ENCODE measurements at regions not wholly inside any gene's neighbourhood (a gene's known extent, or its start where the extent isn't known, plus 50 kb on each side); places are given as distances from the start of the nearest gene placed in this dataset.

DNA sequence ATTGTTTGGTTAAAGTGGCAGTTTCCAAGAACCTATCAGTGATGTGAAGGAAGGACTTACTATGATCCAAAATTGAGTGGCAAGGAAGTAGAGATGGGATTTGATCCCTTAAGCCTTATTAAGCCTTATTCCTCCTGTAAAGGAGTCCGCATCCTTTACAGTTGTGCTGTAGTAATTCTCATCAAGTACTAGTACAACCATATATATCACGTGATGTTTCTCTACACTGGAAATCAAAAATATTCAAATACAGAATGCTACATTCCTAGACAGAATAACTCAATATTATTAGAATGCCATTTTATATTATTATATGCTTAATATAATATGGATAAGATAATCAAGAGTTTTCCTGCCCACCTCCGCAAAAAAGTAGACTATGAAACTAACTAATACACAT lies 312.4 kb upstream of the SPHKAP start:
- no peaks in the 10 kb centered on the region for H3K36me3 ChIP-seq (ENCODE audit: control insufficient read depth in 4 of 4, insufficient read depth in 3 of 4, low read depth in 1 of 4, low read length in 3 of 4)
- no peaks in the 10 kb centered on the region for H3K9me3 ChIP-seq (ENCODE audit: control insufficient read depth in 4 of 4, low read length in 3 of 4)
- TF ChIP-seq FOXA2 (IDR thresholded peaks at IDR 0.05): no peak
- no peak for TF ChIP-seq NR2F2 (IDR thresholded peaks at IDR 0.05)
- TF ChIP-seq HNF4G (IDR thresholded peaks at IDR 0.05): no peak
- no peak for TF ChIP-seq SP1 (IDR thresholded peaks at IDR 0.05)
- no peak for TF ChIP-seq RXRA (IDR thresholded peaks at IDR 0.05)
- TF ChIP-seq HNF4A (conservative IDR thresholded peaks at IDR 0.05): no peak
- no peak for TF ChIP-seq JUND (IDR thresholded peaks at IDR 0.05)
- no peak for TF ChIP-seq GABPA (IDR thresholded peaks at IDR 0.05 in 1 of 2, conservative IDR thresholded peaks at IDR 0.05 in 1 of 2)
- TF ChIP-seq YY1 (IDR thresholded peaks at IDR 0.05): no peak
- TF ChIP-seq, protein P1, sequence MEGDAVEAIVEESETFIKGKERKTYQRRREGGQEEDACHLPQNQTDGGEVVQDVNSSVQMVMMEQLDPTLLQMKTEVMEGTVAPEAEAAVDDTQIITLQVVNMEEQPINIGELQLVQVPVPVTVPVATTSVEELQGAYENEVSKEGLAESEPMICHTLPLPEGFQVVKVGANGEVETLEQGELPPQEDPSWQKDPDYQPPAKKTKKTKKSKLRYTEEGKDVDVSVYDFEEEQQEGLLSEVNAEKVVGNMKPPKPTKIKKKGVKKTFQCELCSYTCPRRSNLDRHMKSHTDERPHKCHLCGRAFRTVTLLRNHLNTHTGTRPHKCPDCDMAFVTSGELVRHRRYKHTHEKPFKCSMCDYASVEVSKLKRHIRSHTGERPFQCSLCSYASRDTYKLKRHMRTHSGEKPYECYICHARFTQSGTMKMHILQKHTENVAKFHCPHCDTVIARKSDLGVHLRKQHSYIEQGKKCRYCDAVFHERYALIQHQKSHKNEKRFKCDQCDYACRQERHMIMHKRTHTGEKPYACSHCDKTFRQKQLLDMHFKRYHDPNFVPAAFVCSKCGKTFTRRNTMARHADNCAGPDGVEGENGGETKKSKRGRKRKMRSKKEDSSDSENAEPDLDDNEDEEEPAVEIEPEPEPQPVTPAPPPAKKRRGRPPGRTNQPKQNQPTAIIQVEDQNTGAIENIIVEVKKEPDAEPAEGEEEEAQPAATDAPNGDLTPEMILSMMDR (IDR thresholded peaks at IDR 0.05; ENCODE audit: low read depth, low read length, missing input control): no peak
- TF ChIP-seq FOXA1 (IDR thresholded peaks at IDR 0.05): no peak
- TF ChIP-seq, protein P2, sequence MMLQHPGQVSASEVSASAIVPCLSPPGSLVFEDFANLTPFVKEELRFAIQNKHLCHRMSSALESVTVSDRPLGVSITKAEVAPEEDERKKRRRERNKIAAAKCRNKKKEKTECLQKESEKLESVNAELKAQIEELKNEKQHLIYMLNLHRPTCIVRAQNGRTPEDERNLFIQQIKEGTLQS (IDR thresholded peaks at IDR 0.05): no peak
- TF ChIP-seq EGR1 (IDR thresholded peaks at IDR 0.05; ENCODE audit: low read depth in 2 of 2): no peak
- H3K27ac ChIP-seq (ENCODE audit: low read depth in 1 of 2, low read length in 2 of 2): no peak overlapping the region
- 84% methylated on average over 3 of the region's 3 CpGs for WGBS
- no peaks in the 10 kb centered on the region for H3K27me3 ChIP-seq (ENCODE audit: control insufficient read depth in 4 of 4, insufficient read depth in 4 of 4, low read length in 3 of 4)
- no peak overlapping the region for H3K4me3 ChIP-seq (ENCODE audit: low read depth in 1 of 3, low read length in 3 of 3)
- DNase-seq (ENCODE audit: low spot score): no peak
- H3K4me1 ChIP-seq (ENCODE audit: control insufficient read depth in 4 of 4, insufficient read depth in 4 of 4, low read length in 3 of 4): no peaks in the 10 kb centered on the region
- no peak overlapping the region for H3K9ac ChIP-seq (ENCODE audit: low read depth in 1 of 2, low read length in 2 of 2)

DNA sequence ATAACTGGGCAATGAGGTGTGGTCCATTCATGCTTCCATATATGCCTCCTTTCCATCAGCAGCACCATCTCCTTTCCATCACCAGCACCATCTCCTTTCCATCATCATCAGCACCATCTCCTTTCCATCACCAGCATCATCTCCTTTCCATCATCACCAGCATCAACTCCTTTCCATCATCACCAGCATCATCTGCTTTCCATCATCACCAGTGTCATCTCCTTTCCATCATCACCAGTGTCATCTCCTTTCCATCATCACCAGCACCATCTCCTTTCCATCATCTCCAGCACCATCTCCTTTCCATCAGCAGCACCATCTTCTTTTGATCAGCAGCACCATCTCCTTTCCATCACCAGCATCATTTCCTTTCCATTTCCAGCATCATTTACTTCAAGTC lies 297.5 kb upstream of the SPHKAP start:
- H3K27ac ChIP-seq (ENCODE audit: low read depth in 1 of 2, low read length in 2 of 2): no peak overlapping the region
- TF ChIP-seq RXRA (IDR thresholded peaks at IDR 0.05) (no peak), NR2F2 (IDR thresholded peaks at IDR 0.05) (no peak), GABPA (IDR thresholded peaks at IDR 0.05 in 1 of 2, conservative IDR thresholded peaks at IDR 0.05 in 1 of 2) (no peak), HNF4A (conservative IDR thresholded peaks at IDR 0.05) (no peak), SP1 (IDR thresholded peaks at IDR 0.05) (no peak), TAF1 (conservative IDR thresholded peaks at IDR 0.05) (no peak), FOXA1 (IDR thresholded peaks at IDR 0.05) (no peak), FOXA2 (IDR thresholded peaks at IDR 0.05) (no peak), JUND (IDR thresholded peaks at IDR 0.05) (no peak), EGR1 (IDR thresholded peaks at IDR 0.05; ENCODE audit: low read depth in 2 of 2) (no peak), YY1 (IDR thresholded peaks at IDR 0.05) (no peak)
- TF ChIP-seq, protein P3, sequence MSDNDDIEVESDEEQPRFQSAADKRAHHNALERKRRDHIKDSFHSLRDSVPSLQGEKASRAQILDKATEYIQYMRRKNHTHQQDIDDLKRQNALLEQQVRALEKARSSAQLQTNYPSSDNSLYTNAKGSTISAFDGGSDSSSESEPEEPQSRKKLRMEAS (IDR thresholded peaks at IDR 0.05): no peak
- TF ChIP-seq, protein P1 (IDR thresholded peaks at IDR 0.05; ENCODE audit: low read depth, low read length, missing input control): no peak
- TF ChIP-seq, protein P4, sequence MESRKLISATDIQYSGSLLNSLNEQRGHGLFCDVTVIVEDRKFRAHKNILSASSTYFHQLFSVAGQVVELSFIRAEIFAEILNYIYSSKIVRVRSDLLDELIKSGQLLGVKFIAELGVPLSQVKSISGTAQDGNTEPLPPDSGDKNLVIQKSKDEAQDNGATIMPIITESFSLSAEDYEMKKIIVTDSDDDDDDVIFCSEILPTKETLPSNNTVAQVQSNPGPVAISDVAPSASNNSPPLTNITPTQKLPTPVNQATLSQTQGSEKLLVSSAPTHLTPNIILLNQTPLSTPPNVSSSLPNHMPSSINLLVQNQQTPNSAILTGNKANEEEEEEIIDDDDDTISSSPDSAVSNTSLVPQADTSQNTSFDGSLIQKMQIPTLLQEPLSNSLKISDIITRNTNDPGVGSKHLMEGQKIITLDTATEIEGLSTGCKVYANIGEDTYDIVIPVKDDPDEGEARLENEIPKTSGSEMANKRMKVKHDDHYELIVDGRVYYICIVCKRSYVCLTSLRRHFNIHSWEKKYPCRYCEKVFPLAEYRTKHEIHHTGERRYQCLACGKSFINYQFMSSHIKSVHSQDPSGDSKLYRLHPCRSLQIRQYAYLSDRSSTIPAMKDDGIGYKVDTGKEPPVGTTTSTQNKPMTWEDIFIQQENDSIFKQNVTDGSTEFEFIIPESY (IDR thresholded peaks at IDR 0.05): no peak
- TF ChIP-seq, protein P2 (IDR thresholded peaks at IDR 0.05): no peak
- TF ChIP-seq, protein P5, sequence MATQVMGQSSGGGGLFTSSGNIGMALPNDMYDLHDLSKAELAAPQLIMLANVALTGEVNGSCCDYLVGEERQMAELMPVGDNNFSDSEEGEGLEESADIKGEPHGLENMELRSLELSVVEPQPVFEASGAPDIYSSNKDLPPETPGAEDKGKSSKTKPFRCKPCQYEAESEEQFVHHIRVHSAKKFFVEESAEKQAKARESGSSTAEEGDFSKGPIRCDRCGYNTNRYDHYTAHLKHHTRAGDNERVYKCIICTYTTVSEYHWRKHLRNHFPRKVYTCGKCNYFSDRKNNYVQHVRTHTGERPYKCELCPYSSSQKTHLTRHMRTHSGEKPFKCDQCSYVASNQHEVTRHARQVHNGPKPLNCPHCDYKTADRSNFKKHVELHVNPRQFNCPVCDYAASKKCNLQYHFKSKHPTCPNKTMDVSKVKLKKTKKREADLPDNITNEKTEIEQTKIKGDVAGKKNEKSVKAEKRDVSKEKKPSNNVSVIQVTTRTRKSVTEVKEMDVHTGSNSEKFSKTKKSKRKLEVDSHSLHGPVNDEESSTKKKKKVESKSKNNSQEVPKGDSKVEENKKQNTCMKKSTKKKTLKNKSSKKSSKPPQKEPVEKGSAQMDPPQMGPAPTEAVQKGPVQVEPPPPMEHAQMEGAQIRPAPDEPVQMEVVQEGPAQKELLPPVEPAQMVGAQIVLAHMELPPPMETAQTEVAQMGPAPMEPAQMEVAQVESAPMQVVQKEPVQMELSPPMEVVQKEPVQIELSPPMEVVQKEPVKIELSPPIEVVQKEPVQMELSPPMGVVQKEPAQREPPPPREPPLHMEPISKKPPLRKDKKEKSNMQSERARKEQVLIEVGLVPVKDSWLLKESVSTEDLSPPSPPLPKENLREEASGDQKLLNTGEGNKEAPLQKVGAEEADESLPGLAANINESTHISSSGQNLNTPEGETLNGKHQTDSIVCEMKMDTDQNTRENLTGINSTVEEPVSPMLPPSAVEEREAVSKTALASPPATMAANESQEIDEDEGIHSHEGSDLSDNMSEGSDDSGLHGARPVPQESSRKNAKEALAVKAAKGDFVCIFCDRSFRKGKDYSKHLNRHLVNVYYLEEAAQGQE (IDR thresholded peaks at IDR 0.05): no peak
- H3K4me1 ChIP-seq (ENCODE audit: control insufficient read depth in 4 of 4, insufficient read depth in 4 of 4, low read length in 3 of 4): no peaks in the 10 kb centered on the region
- no peaks in the 10 kb centered on the region for H3K36me3 ChIP-seq (ENCODE audit: control insufficient read depth in 4 of 4, insufficient read depth in 3 of 4, low read depth in 1 of 4, low read length in 3 of 4)
- H3K9ac ChIP-seq (ENCODE audit: low read depth in 1 of 2, low read length in 2 of 2): no peak overlapping the region
- no peak overlapping the region for H3K4me3 ChIP-seq (ENCODE audit: low read depth in 1 of 3, low read length in 3 of 3)
- no peaks in the 10 kb centered on the region for H3K9me3 ChIP-seq (ENCODE audit: control insufficient read depth in 4 of 4, low read length in 3 of 4)
- no peaks in the 10 kb centered on the region for H3K27me3 ChIP-seq (ENCODE audit: control insufficient read depth in 4 of 4, insufficient read depth in 4 of 4, low read length in 3 of 4)
- no peak for DNase-seq (ENCODE audit: low spot score)

Measured in liver (tissue), 8 donors.